ENCODE measurements at regions not wholly inside any gene's neighbourhood (a gene's known extent, or its start where the extent isn't known, plus 50 kb on each side); places are given as distances from the start of the nearest gene placed in this dataset.

- ATAC-seq = no peak
- Histone ChIP-seq H3K27me3 (ENCODE audit: control insufficient read depth in 1 of 2, insufficient read depth in 2 of 2, low read length in 2 of 2) (peaks cover 0 to 7% of the 10 kb centered on the region in 2 experiments; a peak in 2 of 5 replicates), H3K36me3 (replicated peaks in 1 of 2; ENCODE audit: control insufficient read depth in 1 of 2, insufficient read depth in 2 of 2, low read length in 2 of 2) (no peaks in the 10 kb centered on the region), H2AFZ (ENCODE audit: low read length) (no peak overlapping the region), H3K4me2 (ENCODE audit: low read depth, low read length) (no peak overlapping the region), H4K20me1 (ENCODE audit: insufficient read depth, low read length) (no peaks in the 10 kb centered on the region), H3K79me2 (ENCODE audit: insufficient read depth, low read length) (no peaks in the 10 kb centered on the region), H3K9me3 (ENCODE audit: low read length) (no peaks in the 10 kb centered on the region), H3K4me1 (ENCODE audit: insufficient read depth, low read length) (no peaks in the 10 kb centered on the region), H3K4me3 (replicated peaks in 1 of 3; ENCODE audit: insufficient read depth in 1 of 3, low read depth in 2 of 3, low read length in 3 of 3) (no peak overlapping the region), H3K9ac (ENCODE audit: insufficient read depth, low read depth, low read length) (no peak overlapping the region), H3K27ac (ENCODE audit: extremely low read length, insufficient read depth, low read length) (no peak overlapping the region)
- no peak for FAIRE-seq
- BruUV-seq (replicated peaks) = no TSS peak
- CTCF ChIA-PET (ENCODE audit: low intra/inter-chr PET ratio, low total read pairs) = no interaction called here
- no peak for DNase-seq (ENCODE audit: low spot score)
- TF ChIP-seq ZNF562 (CRISPR knock-in tag; IDR thresholded peaks at IDR 0.05; ENCODE audit: borderline replicate concordance) = no peak
- TF ChIP-seq ZBTB34 (CRISPR knock-in tag; IDR thresholded peaks at IDR 0.05) = no peak
- no peak for TF ChIP-seq ZNF614 (CRISPR knock-in tag; IDR thresholded peaks at IDR 0.05; ENCODE audit: borderline replicate concordance)
- peak; percentile 20 for TF ChIP-seq HNRNPK (IDR thresholded peaks at IDR 0.05; ENCODE audit: low read depth, low read length, poor library complexity, severe bottlenecking)
- TF ChIP-seq ZBTB40 (IDR thresholded peaks at IDR 0.05) = peak; percentile 4; the same call in 1 of the 2 replicates
- TF ChIP-seq ZBTB40 (CRISPR knock-in tag; IDR thresholded peaks at IDR 0.05) = no peak
- intact Hi-C loops (cut with micrococcal nuclease; ENCODE audit: unreplicated experiment) = no loop called here
- WGBS (ENCODE audit: low lambda C conversion rate) = 12% methylated on average over 2 of the region's 2 CpGs
- POLR2A ChIA-PET = no interaction called here
- in situ Hi-C loops (cut with HindIII; ENCODE audit: extremely low pct_ligation_motif_present, low pct_unique_long_range_greater_than_20kb) = no loop called here
These were observed 57.7 kb upstream of the OSR1 start for GRCh38 chr2:19416083-19416482.

Data from HepG2 (cell line).